Stomach (tissue), 8 donors: ENCODE measurements at regions not wholly inside any gene's neighbourhood (a gene's known extent, or its start where the extent isn't known, plus 50 kb on each side); places are given as distances from the start of the nearest gene placed in this dataset.
"Not testable (repeated sequence)": the region's sequence is repeated elsewhere in the genome, so short reads cannot be mapped to it uniquely, and the experiment has no call there.

ENCODE experiments used
- DNase-seq, 2 donors: peaks; one replicate each; pipeline versions ENCODE4 v3.0.0 to v3.0.0-alpha.2; 2013 to 2019
- H3K27ac ChIP-seq, 5 donors: fragments of 200-600 bp in 4 of 5; sonication (generic) in 4 of 5; one replicate each; pipeline ENCODE4 v1.5.1; 2013 to 2019; ENCODE audit warnings: mild to moderate bottlenecking in 1 of 5, moderate library complexity in 1 of 5
- H3K27me3 ChIP-seq, 3 donors: fragments of 200-600 bp; sonication (generic); one replicate each; pipeline ENCODE4 v1.5.1; 2017 to 2019; ENCODE audit warnings: mixed run types in 1 of 3
- H3K36me3 ChIP-seq, 4 donors: fragments of 200-600 bp; sonication (generic); 1 replicate in 3 of 4; 2 replicates in 1 of 4; pipeline ENCODE4 v1.5.1; 2016 to 2019
- H3K4me1 ChIP-seq, 4 donors: fragments of 200-600 bp; sonication (generic); one replicate each; pipeline ENCODE4 v1.5.1; 2016 to 2019
- H3K4me3 ChIP-seq, 4 donors: fragments of 200-600 bp; sonication (generic) in 3 of 4; one replicate each; pipeline ENCODE4 v1.5.1; 2016 to 2019; ENCODE audit warnings: mild to moderate bottlenecking in 1 of 4
- H3K9me3 ChIP-seq, 4 donors: fragments of 200-600 bp; sonication (generic); one replicate each; pipeline ENCODE4 v1.5.1; 2016 to 2019
- EP300 ChIP-seq: sonication (generic); formaldehyde crosslinking; IDR thresholded peaks from one replicate; pipeline ENCODE4 v1.6.1; 2017; ENCODE audit warnings: antibody characterized with exemption
- POLR2A ChIP-seq, 4 donors: fragments of 450-650 bp; IDR thresholded peaks; one replicate each; pipeline ENCODE4 v1.6.1; 2016; ENCODE audit warnings: antibody characterized with exemption in 4 of 4, control low read depth in 2 of 4, mild to moderate bottlenecking in 1 of 4, moderate library complexity in 1 of 4
- POLR2AphosphoS5 ChIP-seq, 3 donors: sonication (generic); formaldehyde crosslinking; IDR thresholded peaks; one replicate each; pipeline ENCODE4 v1.6.1; 2016; ENCODE audit warnings: antibody characterized with exemption in 3 of 3
- WGBS, 5 donors: extraction: QIAGEN DNeasy Blood & Tissue Kit in 3 of 5; methylation state at CpG; one replicate each; pipeline versions ENCODE4 v1.1.5 to v1.1.7; 2013 to 2018; 5-methylcytosine and 5-hydroxymethylcytosine counted together
- intact Hi-C: fragments of 100-400 bp; cut with DNase I; formaldehyde crosslinking; loops from one replicate; pipeline ENCODE4 v1.15.1; 2023; ENCODE audit warnings: low total_unique reads
- TF ChIP-seq, protein P1 (sequence below), 7 experiments: fragments of 450-650 bp in 4 of 7; fragments of 200-600 bp in 3 of 7; sonication (generic) in 3 of 7; IDR thresholded peaks; one replicate each; pipeline ENCODE4 v1.5.1; 2016 to 2019; ENCODE audit warnings: antibody characterized with exemption in 7 of 7, control low read depth in 2 of 7, mild to moderate bottlenecking in 1 of 7
- donor health status: healthy with polysubstance abuse.
- donor health status: Bipolar disorder and iron deficiency.
- donor health status: healthy.

DNA sequence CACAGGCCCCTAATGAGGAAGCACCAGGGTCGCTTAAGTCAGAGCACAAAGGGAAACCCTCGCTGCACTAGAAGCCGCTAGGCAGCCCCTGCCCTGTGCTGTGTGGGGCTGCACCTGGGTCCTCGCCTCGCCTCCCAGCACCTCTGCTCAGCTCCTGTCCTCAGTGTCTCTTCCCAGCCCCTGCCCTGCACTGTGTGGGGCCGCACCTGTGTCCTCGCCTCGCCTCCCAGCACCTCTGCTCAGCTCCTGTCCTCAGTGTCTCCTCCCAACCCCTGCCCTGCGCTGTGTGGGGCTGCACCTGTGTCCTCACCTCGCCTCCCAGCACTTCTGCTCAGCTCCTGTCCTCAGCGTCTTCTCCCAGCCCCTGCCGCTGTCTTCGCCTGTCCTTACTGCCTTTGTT lies 342.8 kb downstream of the EIPR1 start:
- Histone ChIP-seq H3K9me3 (peaks cover 0 to 7% (median 0%) of the 10 kb centered on the region in 4 donors), H3K4me1 (no peaks in the 10 kb centered on the region), H3K27ac (no peak overlapping the region), H3K36me3 (no peaks in the 10 kb centered on the region), H3K4me3 (no peak overlapping the region), H3K27me3 (no peaks in the 10 kb centered on the region)
- TF ChIP-seq EP300 (no peak), POLR2AphosphoS5 (IDR thresholded peaks at IDR 0.05) (no peak), POLR2A (IDR thresholded peaks at IDR 0.05) (no peak)
- TF ChIP-seq, protein P1, sequence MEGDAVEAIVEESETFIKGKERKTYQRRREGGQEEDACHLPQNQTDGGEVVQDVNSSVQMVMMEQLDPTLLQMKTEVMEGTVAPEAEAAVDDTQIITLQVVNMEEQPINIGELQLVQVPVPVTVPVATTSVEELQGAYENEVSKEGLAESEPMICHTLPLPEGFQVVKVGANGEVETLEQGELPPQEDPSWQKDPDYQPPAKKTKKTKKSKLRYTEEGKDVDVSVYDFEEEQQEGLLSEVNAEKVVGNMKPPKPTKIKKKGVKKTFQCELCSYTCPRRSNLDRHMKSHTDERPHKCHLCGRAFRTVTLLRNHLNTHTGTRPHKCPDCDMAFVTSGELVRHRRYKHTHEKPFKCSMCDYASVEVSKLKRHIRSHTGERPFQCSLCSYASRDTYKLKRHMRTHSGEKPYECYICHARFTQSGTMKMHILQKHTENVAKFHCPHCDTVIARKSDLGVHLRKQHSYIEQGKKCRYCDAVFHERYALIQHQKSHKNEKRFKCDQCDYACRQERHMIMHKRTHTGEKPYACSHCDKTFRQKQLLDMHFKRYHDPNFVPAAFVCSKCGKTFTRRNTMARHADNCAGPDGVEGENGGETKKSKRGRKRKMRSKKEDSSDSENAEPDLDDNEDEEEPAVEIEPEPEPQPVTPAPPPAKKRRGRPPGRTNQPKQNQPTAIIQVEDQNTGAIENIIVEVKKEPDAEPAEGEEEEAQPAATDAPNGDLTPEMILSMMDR (IDR thresholded peaks at IDR 0.05): no peak
- no peak for DNase-seq
- intact Hi-C loops: no loop called here
- 71 to 87% (median 77%) methylated on average over 13 of the region's 13 CpGs for WGBS, 5 donors

DNA sequence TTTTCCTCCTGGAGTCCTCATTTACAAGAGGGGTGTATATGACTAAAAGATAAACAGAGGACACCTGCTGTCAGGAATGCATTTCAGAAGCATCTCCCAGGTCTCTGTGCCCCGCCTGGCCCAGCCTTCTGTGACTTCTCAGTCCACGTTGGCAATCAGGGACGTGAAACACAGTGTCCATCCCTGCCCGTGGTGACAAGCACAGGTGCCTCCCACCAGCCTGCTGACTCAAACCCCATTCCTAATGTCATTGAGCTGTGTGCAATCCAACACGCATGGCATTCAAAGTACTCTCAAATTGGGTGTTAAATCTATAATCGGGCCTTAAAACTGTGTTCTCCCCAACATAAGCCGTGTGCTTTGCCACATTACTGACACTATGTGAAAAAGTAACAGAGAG lies 343.2 kb downstream of the EIPR1 start:
- TF ChIP-seq POLR2AphosphoS5 (IDR thresholded peaks at IDR 0.05) (no peak), POLR2A (IDR thresholded peaks at IDR 0.05) (no peak), EP300 (no peak)
- TF ChIP-seq, protein P1 (IDR thresholded peaks at IDR 0.05): no peak
- Histone ChIP-seq H3K36me3 (no peaks in the 10 kb centered on the region), H3K9me3 (peaks cover 0 to 7% (median 0%) of the 10 kb centered on the region in 4 donors), H3K27me3 (no peaks in the 10 kb centered on the region), H3K4me3 (no peak overlapping the region), H3K27ac (no peak overlapping the region), H3K4me1 (no peaks in the 10 kb centered on the region)
- WGBS, 5 donors: 59 to 73% (median 68%) methylated on average over 7 of the region's 7 CpGs
- intact Hi-C loops: no loop called here
- DNase-seq: no peak

DNA sequence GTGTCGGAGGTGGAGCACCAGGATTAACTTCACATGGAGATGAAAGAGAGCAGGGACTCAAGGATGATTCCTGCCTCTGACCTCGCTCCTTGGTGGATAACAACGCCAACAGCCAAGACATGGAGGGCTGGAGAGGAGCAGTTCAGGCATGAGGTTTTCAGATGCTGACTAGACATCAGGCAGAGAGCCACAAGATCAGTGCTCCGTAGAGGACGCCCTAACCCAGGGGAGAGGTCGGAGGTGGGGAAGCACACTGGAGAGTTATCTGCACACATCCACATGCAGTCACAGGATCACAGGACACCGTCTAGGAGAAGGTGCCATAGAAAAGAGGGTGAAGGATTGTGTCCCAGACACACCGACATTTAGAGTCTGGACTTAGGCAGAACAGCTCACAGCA lies 344.3 kb downstream of the EIPR1 start:
- TF ChIP-seq POLR2AphosphoS5 (IDR thresholded peaks at IDR 0.05) (no peak), POLR2A (IDR thresholded peaks at IDR 0.05) (no peak), EP300 (no peak)
- TF ChIP-seq, protein P1 (IDR thresholded peaks at IDR 0.05): no peak
- intact Hi-C loops: no loop called here
- Histone ChIP-seq H3K27ac (no peak overlapping the region), H3K27me3 (no peaks in the 10 kb centered on the region), H3K36me3 (no peaks in the 10 kb centered on the region), H3K4me3 (no peak overlapping the region), H3K4me1 (no peaks in the 10 kb centered on the region), H3K9me3 (peaks cover 0 to 7% (median 0%) of the 10 kb centered on the region in 4 donors)
- no peak for DNase-seq
- WGBS, 5 donors: 76 to 87% (median 81%) methylated on average over 8 of the region's 8 CpGs

DNA sequence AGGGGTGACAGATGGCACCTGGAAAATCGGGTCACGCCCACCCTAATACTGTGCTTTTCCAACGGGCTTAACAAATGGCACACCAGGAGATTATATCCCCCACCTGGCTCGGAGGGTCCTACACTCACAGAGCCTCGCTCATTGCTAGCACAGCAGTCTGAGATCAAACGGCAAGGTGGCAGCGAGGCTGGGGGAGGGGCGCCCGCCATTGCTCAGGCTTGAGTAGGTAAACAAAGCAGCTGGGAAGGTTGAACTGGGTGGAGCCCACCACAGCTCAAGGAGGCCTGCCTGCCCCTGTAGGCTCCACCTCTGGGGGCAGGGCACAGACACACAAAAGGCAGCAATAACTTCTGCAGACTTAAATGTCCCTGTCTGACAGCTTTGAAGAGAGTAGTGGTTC lies 346.8 kb downstream of the EIPR1 start:
- DNase-seq, H3K36me3 ChIP-seq, H3K27ac ChIP-seq, H3K27me3 ChIP-seq, intact Hi-C loops, H3K4me1 ChIP-seq, H3K4me3 ChIP-seq: not testable (repeated sequence)
- 55 to 97% (median 69%) methylated on average over 6 to 9 of the region's 9 CpGs for WGBS, 5 donors
- H3K9me3 ChIP-seq: peaks cover 0 to 12% (median 1%) of the 10 kb centered on the region in 4 donors

DNA sequence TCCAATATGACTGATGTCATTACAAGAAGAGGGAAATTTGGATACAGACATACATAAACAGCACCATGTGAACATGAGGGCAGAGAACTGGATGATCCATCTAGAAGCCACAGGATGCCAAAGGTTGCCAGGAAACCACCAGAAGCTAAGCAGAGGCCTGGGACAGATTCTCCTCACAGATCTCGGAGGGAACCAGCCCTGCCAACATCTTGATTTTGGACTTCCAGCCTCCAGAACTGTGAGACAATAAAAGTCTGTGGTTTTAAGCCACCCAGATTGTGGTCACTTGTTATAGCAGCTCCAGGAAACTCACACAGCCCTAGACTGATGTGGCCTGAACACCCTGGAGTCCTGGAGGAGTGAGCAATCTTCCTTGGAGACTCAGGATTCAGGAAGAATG lies 351.6 kb downstream of the EIPR1 start:
- Histone ChIP-seq H3K9me3 (peaks cover 0 to 17% (median 1%) of the 10 kb centered on the region in 4 donors), H3K27ac (no peak overlapping the region), H3K4me1 (no peaks in the 10 kb centered on the region), H3K4me3 (no peak overlapping the region), H3K27me3 (peaks cover 0 to 5% (median 0%) of the 10 kb centered on the region in 3 donors), H3K36me3 (no peaks in the 10 kb centered on the region)
- TF ChIP-seq POLR2AphosphoS5 (IDR thresholded peaks at IDR 0.05) (no peak), EP300 (no peak), POLR2A (IDR thresholded peaks at IDR 0.05) (no peak)
- TF ChIP-seq, protein P1 (IDR thresholded peaks at IDR 0.05): no peak
- WGBS, 5 donors: 56 to 72% (median 71%) methylated on average over 1 of the region's 1 CpG
- DNase-seq: no peak
- intact Hi-C loops: no loop called here
